ENCODE measurements at regions not wholly inside any gene's neighbourhood (a gene's known extent, or its start where the extent isn't known, plus 50 kb on each side); places are given as distances from the start of the nearest gene placed in this dataset.

GRCh38 chr15:83396101-83396500 lies 51.0 kb upstream of the SH3GL3 start:
- Histone ChIP-seq H3K4me3 (ENCODE audit: low read depth, low read length) (no peak overlapping the region), H3K27me3 (replicated peaks; ENCODE audit: control insufficient read depth, insufficient read depth, low read length) (no peaks in the 10 kb centered on the region; the same call in 1 of the 2 replicates), H3K9me3 (no peaks in the 10 kb centered on the region), H3K36me3 (ENCODE audit: control insufficient read depth, insufficient read depth, low read length) (no peaks in the 10 kb centered on the region), H3K4me1 (no peaks in the 10 kb centered on the region)
- DNase-seq: no peak
- ChIA-PET POLR2A (no interaction called here), CTCF (interaction anchor here (0.7 kb wide), 1 partner anchor 110 kb away, joined by 3 read pairs; no protein-coding TSS in a partner anchor)
- H3K9me3 Mint-ChIP-seq (ENCODE audit: unreplicated experiment): no peaks in the 10 kb centered on the region
- no peak for TF ChIP-seq CTCF (IDR thresholded peaks at IDR 0.05; ENCODE audit: insufficient read depth in 1 of 2, low read depth in 1 of 2, low read length in 1 of 2, severe bottlenecking in 1 of 2, unreplicated experiment in 1 of 2)
- no peaks in the 10 kb centered on the region for H3K4me1 Mint-ChIP-seq (ENCODE audit: low read depth, unreplicated experiment)
- no peak overlapping the region for H3K4me3 Mint-ChIP-seq (ENCODE audit: unreplicated experiment)
- no peak overlapping the region for H3K27ac Mint-ChIP-seq (ENCODE audit: unreplicated experiment)
- intact Hi-C loops (cut with micrococcal nuclease; ENCODE audit: unreplicated experiment): no loop called here
- no TSS peak for BruUV-seq (replicated peaks)
- peaks cover 21% of the 10 kb centered on the region for H3K27me3 Mint-ChIP-seq (ENCODE audit: insufficient read depth, unreplicated experiment)
- no peaks in the 10 kb centered on the region for H3K36me3 Mint-ChIP-seq (ENCODE audit: insufficient read depth, unreplicated experiment)

Measured in Caco-2 (cell line).